ENCODE measurements at regions not wholly inside any gene's neighbourhood (a gene's known extent, or its start where the extent isn't known, plus 50 kb on each side); places are given as distances from the start of the nearest gene placed in this dataset.

DNA sequence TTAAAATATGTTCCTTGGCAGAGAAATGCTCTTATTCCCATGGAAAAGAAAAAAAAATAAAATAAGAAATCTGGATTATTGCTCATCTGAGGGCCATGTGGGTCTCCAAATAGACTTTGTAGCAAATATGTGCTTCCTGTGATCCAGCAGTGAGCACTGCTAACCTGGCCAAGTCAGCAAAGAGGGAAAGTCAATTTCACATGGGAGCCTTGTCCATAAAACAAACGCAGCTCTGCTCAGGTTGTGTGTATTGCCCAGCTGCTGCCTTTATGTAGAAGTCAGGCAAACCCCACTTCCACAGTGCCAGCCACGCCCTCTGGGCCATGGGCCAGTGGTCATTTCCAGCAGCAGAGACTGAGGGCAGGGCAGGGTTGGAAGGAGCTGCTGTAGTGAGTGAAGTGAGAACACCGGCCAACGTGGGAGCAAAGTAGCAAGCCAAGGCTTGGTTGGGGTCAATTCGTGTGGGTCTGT is 174.3 kb downstream of the LYPLAL1 start:
- H3K27ac ChIP-seq, result no peak overlapping the region
- H4K20me1 ChIP-seq (ENCODE audit: insufficient read depth), result no peaks in the 10 kb centered on the region
- H3K79me2 ChIP-seq (ENCODE audit: low read depth), result no peaks in the 10 kb centered on the region
- no peak for DNase-seq
- intact Hi-C loops (cut with micrococcal nuclease; ENCODE audit: unreplicated experiment), result no loop called here
- BruUV-seq (replicated peaks), result no TSS peak
- no peaks in the 10 kb centered on the region for H3K4me1 ChIP-seq (replicated peaks; ENCODE audit: insufficient read depth)
- H3F3A ChIP-seq (ENCODE audit: insufficient read depth, low read depth), result no peaks in the 10 kb centered on the region
- no peak overlapping the region for H3K4me2 ChIP-seq
- POLR2A ChIA-PET (ENCODE audit: unreplicated experiment), result no interaction called here
- no peak overlapping the region for H2AFZ ChIP-seq
- H3K27me3 ChIP-seq (ENCODE audit: insufficient read depth, low read depth), result no peaks in the 10 kb centered on the region
- no peaks in the 10 kb centered on the region for H3K36me3 ChIP-seq (ENCODE audit: low read depth)
- no peaks in the 10 kb centered on the region for H3K9me2 ChIP-seq (ENCODE audit: insufficient read depth)
- CTCF ChIA-PET, result no interaction called here
- H3K4me3 ChIP-seq, result no peak overlapping the region
- no peak for TF ChIP-seq EZH2 (IDR thresholded peaks at IDR 0.05; ENCODE audit: low read depth)
- TF ChIP-seq, protein P1, sequence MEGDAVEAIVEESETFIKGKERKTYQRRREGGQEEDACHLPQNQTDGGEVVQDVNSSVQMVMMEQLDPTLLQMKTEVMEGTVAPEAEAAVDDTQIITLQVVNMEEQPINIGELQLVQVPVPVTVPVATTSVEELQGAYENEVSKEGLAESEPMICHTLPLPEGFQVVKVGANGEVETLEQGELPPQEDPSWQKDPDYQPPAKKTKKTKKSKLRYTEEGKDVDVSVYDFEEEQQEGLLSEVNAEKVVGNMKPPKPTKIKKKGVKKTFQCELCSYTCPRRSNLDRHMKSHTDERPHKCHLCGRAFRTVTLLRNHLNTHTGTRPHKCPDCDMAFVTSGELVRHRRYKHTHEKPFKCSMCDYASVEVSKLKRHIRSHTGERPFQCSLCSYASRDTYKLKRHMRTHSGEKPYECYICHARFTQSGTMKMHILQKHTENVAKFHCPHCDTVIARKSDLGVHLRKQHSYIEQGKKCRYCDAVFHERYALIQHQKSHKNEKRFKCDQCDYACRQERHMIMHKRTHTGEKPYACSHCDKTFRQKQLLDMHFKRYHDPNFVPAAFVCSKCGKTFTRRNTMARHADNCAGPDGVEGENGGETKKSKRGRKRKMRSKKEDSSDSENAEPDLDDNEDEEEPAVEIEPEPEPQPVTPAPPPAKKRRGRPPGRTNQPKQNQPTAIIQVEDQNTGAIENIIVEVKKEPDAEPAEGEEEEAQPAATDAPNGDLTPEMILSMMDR (conservative IDR thresholded peaks at IDR 0.05), result no peak
- H3K9me3 ChIP-seq (ENCODE audit: insufficient read depth, low read depth), result no peaks in the 10 kb centered on the region

DNA sequence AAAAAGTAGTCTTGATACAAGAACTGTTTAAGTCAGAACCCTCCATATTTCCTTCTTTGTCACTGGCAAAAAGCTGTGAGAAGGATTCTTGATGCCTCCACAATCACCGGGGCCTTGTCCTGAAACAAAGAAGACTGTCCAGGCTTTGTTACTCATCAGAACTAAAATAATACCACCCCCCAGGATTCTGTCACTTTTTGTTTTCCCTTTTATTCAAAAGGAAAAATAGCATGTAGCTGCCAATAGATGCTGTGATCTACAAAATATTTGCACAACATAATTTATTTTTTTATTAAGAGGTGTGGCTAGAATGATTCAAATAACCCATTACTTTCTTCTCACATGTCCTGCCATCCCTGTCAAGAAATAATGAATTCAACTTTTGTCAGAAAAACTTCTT is 173.7 kb downstream of the LYPLAL1 start:
- Histone ChIP-seq H3K9me3 (ENCODE audit: insufficient read depth, low read depth) (no peaks in the 10 kb centered on the region), H3K27ac (no peak overlapping the region), H4K20me1 (ENCODE audit: insufficient read depth) (no peaks in the 10 kb centered on the region), H3F3A (ENCODE audit: insufficient read depth, low read depth) (no peaks in the 10 kb centered on the region), H3K4me3 (no peak overlapping the region), H3K9me2 (ENCODE audit: insufficient read depth) (no peaks in the 10 kb centered on the region), H3K27me3 (ENCODE audit: insufficient read depth, low read depth) (no peaks in the 10 kb centered on the region), H3K36me3 (ENCODE audit: low read depth) (no peaks in the 10 kb centered on the region), H2AFZ (no peak overlapping the region), H3K4me1 (replicated peaks; ENCODE audit: insufficient read depth) (no peaks in the 10 kb centered on the region), H3K4me2 (no peak overlapping the region), H3K79me2 (ENCODE audit: low read depth) (no peaks in the 10 kb centered on the region)
- ChIA-PET POLR2A (ENCODE audit: unreplicated experiment) (no interaction called here), CTCF (no interaction called here)
- intact Hi-C loops (cut with micrococcal nuclease; ENCODE audit: unreplicated experiment), result no loop called here
- no peak for DNase-seq
- BruUV-seq (replicated peaks), result no TSS peak
- no peak for TF ChIP-seq EZH2 (IDR thresholded peaks at IDR 0.05; ENCODE audit: low read depth)
- TF ChIP-seq, protein P1 (conservative IDR thresholded peaks at IDR 0.05), result no peak

GRCh38 chr1:219345953-219346352 is 172.3 kb downstream of the LYPLAL1 start:
- no TSS peak for BruUV-seq (replicated peaks)
- TF ChIP-seq, protein P1 (conservative IDR thresholded peaks at IDR 0.05), result no peak
- no peak for TF ChIP-seq EZH2 (IDR thresholded peaks at IDR 0.05; ENCODE audit: low read depth)
- no peak for DNase-seq

More at GRCh38 chr1:219345953-219346352, 172.3 kb downstream of the LYPLAL1 start:
- H4K20me1 ChIP-seq (ENCODE audit: insufficient read depth), result no peaks in the 10 kb centered on the region
- ChIA-PET CTCF (no interaction called here), POLR2A (ENCODE audit: unreplicated experiment) (no interaction called here)
- no peaks in the 10 kb centered on the region for H3K79me2 ChIP-seq (ENCODE audit: low read depth)
- no peaks in the 10 kb centered on the region for H3K36me3 ChIP-seq (ENCODE audit: low read depth)
- no peak overlapping the region for H2AFZ ChIP-seq
- H3K9me3 ChIP-seq (ENCODE audit: insufficient read depth, low read depth), result no peaks in the 10 kb centered on the region
- H3K4me2 ChIP-seq, result no peak overlapping the region
- no peak overlapping the region for H3K27ac ChIP-seq
- H3K4me3 ChIP-seq, result no peak overlapping the region
- H3F3A ChIP-seq (ENCODE audit: insufficient read depth, low read depth), result no peaks in the 10 kb centered on the region
- no peaks in the 10 kb centered on the region for H3K9me2 ChIP-seq (ENCODE audit: insufficient read depth)
- H3K4me1 ChIP-seq (replicated peaks; ENCODE audit: insufficient read depth), result no peaks in the 10 kb centered on the region
- H3K27me3 ChIP-seq (ENCODE audit: insufficient read depth, low read depth), result no peaks in the 10 kb centered on the region
- intact Hi-C loops (cut with micrococcal nuclease; ENCODE audit: unreplicated experiment), result no loop called here
